ENCODE measurements at regions not wholly inside any gene's neighbourhood (a gene's known extent, or its start where the extent isn't known, plus 50 kb on each side); places are given as distances from the start of the nearest gene placed in this dataset.

DNA sequence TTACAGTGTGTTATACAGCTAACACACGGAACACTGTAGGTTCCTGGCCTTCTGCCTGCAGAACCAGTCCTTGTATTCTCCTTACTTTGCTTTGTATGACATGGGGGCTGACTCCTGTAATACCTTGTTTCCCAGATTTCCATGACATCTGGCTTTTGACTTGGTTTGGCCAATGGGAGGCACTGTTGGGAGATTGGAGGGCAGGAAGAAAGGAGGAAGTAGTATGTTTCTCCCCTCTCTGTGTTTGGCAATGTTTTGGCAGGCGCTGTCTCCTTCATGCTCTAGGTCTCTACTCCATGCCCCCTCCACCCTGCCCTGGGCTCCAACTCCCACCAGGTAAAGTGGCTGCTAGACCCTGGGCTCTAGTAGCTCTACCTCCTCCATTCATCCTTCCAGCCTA, 331.1 kb upstream of the SLC14A2 start:
- DNase-seq: no peak
- H3K9me3 ChIP-seq (replicated peaks in 1 of 2; ENCODE audit: control insufficient read depth in 1 of 2, insufficient read depth in 1 of 2, low read length in 2 of 2): no peaks in the 10 kb centered on the region
- H3K4me1 ChIP-seq (ENCODE audit: control insufficient read depth in 1 of 2, insufficient read depth in 2 of 2, low read length in 2 of 2): no peaks in the 10 kb centered on the region
- Mint-ChIP-seq H3K4me1 (peaks cover 6% of the 10 kb centered on the region), H3K9me3 (no peaks in the 10 kb centered on the region), H3K27me3 (ENCODE audit: low read depth in 3 of 3) (peaks cover 0 to 5% (median 4%) of the 10 kb centered on the region in 3 donors), H3K36me3 (no peaks in the 10 kb centered on the region), H3K4me3 (no peak overlapping the region), H3K27ac (peak overlapping the region in 2 of 7 donors; percentile 11 to 50)
- H3K27me3 ChIP-seq (ENCODE audit: control insufficient read depth in 2 of 2, insufficient read depth in 2 of 2, low read length in 2 of 2): no peaks in the 10 kb centered on the region
- intact Hi-C loops (cut with micrococcal nuclease): loop anchor here in 1 of 2 donors (5.0 kb wide), 1 partner anchor 992 kb away; no protein-coding TSS in a partner anchor
- H3K9ac ChIP-seq (ENCODE audit: insufficient read depth, low read length, poor library complexity, severe bottlenecking): no peak overlapping the region
- H2AFZ ChIP-seq (ENCODE audit: insufficient read depth, low read depth, low read length, poor library complexity, severe bottlenecking): no peak overlapping the region
- no peak for TF ChIP-seq CTCF (IDR thresholded peaks at IDR 0.05)
- H3K27ac ChIP-seq (ENCODE audit: low read depth in 1 of 2, low read length in 2 of 2): no peak overlapping the region
- no peaks in the 10 kb centered on the region for H3K36me3 ChIP-seq (replicated peaks in 1 of 2; ENCODE audit: control insufficient read depth in 1 of 2, insufficient read depth in 2 of 2, low read length in 2 of 2)
- H3K79me2 ChIP-seq (ENCODE audit: insufficient read depth, low read length): no peaks in the 10 kb centered on the region
- no peaks in the 10 kb centered on the region for H4K20me1 ChIP-seq (ENCODE audit: insufficient read depth, low read length)
- no peak overlapping the region for H3K4me2 ChIP-seq (replicated peaks; ENCODE audit: extremely low read depth, low read length, poor library complexity, severe bottlenecking)
- 83% methylated on average over 1 of the region's 2 CpGs for WGBS (ENCODE audit: insufficient coverage)
- no peak overlapping the region for H3K4me3 ChIP-seq (replicated peaks in 1 of 3; ENCODE audit: low read depth in 2 of 3, low read length in 3 of 3)

- DNase-seq: no peak
Observed at GRCh38 chr18:45284851-45285250, 330.4 kb upstream of the SLC14A2 start.

More at GRCh38 chr18:45284851-45285250, 330.4 kb upstream of the SLC14A2 start:
- peaks cover 6% of the 10 kb centered on the region for H3K4me1 Mint-ChIP-seq
- no peaks in the 10 kb centered on the region for H3K9me3 Mint-ChIP-seq
- no peak overlapping the region for H3K4me3 Mint-ChIP-seq
- H3K36me3 Mint-ChIP-seq: no peaks in the 10 kb centered on the region
- no peaks in the 10 kb centered on the region for H3K79me2 ChIP-seq (ENCODE audit: insufficient read depth, low read length)
- H2AFZ ChIP-seq (ENCODE audit: insufficient read depth, low read depth, low read length, poor library complexity, severe bottlenecking): no peak overlapping the region
- no peaks in the 10 kb centered on the region for H3K36me3 ChIP-seq (replicated peaks in 1 of 2; ENCODE audit: control insufficient read depth in 1 of 2, insufficient read depth in 2 of 2, low read length in 2 of 2)
- intact Hi-C loops (cut with micrococcal nuclease): loop anchor here in 1 of 2 donors (5.0 kb wide), 1 partner anchor 993 kb away; no protein-coding TSS in a partner anchor
- H3K9me3 ChIP-seq (replicated peaks in 1 of 2; ENCODE audit: control insufficient read depth in 1 of 2, insufficient read depth in 1 of 2, low read length in 2 of 2): no peaks in the 10 kb centered on the region
- H3K27ac ChIP-seq (ENCODE audit: low read depth in 1 of 2, low read length in 2 of 2): no peak overlapping the region
- TF ChIP-seq CTCF (IDR thresholded peaks at IDR 0.05): no peak
- no peak overlapping the region for H3K4me2 ChIP-seq (replicated peaks; ENCODE audit: extremely low read depth, low read length, poor library complexity, severe bottlenecking)
- H3K4me1 ChIP-seq (ENCODE audit: control insufficient read depth in 1 of 2, insufficient read depth in 2 of 2, low read length in 2 of 2): no peaks in the 10 kb centered on the region
- H3K4me3 ChIP-seq (replicated peaks in 1 of 3; ENCODE audit: low read depth in 2 of 3, low read length in 3 of 3): no peak overlapping the region
- H3K27me3 Mint-ChIP-seq (ENCODE audit: low read depth in 3 of 3): peaks cover 0 to 5% (median 4%) of the 10 kb centered on the region in 3 donors
- no peaks in the 10 kb centered on the region for H3K27me3 ChIP-seq (ENCODE audit: control insufficient read depth in 2 of 2, insufficient read depth in 2 of 2, low read length in 2 of 2)
- no peak overlapping the region for H3K9ac ChIP-seq (ENCODE audit: insufficient read depth, low read length, poor library complexity, severe bottlenecking)
- H3K27ac Mint-ChIP-seq: peak overlapping the region in 1 of 7 donors; percentile 50
- no peaks in the 10 kb centered on the region for H4K20me1 ChIP-seq (ENCODE audit: insufficient read depth, low read length)
